Endodermal cell (in vitro differentiated cells): ENCODE measurements at regions not wholly inside any gene's neighbourhood (a gene's known extent, or its start where the extent isn't known, plus 50 kb on each side); places are given as distances from the start of the nearest gene placed in this dataset.

Source experiments
- DNase-seq: peaks from one replicate; pipeline ENCODE4 v3.0.0-alpha.2; 2017
- H3K27ac ChIP-seq: 2 replicates; pipeline ENCODE4 v1.5.1; 2013; ENCODE audit warnings: mild to moderate bottlenecking, low read depth, low read length, moderate library complexity
- H3K27me3 ChIP-seq: 2 replicates; pipeline ENCODE4 v1.6.1; 2013; ENCODE audit warnings: mild to moderate bottlenecking, low read length, moderate library complexity; ENCODE audit not compliant: insufficient read depth, control insufficient read depth, poor library complexity, severe bottlenecking
- H3K36me3 ChIP-seq: 2 replicates; pipeline ENCODE4 v1.7.0; 2013; ENCODE audit warnings: mild to moderate bottlenecking, low read length, moderate library complexity; ENCODE audit not compliant: control insufficient read depth, insufficient read depth
- H3K4me1 ChIP-seq: one replicate; pipeline ENCODE4 v1.7.0; 2013; ENCODE audit warnings: low read length; ENCODE audit not compliant: control insufficient read depth, insufficient read depth
- H3K4me3 ChIP-seq: 2 replicates; pipeline ENCODE4 v1.5.1; 2013; ENCODE audit warnings: mild to moderate bottlenecking, low read length, moderate library complexity
- H3K9ac ChIP-seq: 2 replicates; pipeline ENCODE4 v1.6.1; 2013; ENCODE audit warnings: mild to moderate bottlenecking, low read length, moderate library complexity; ENCODE audit not compliant: poor library complexity, severe bottlenecking; ENCODE audit errors: extremely low read depth
- H3K9me3 ChIP-seq: 2 replicates; pipeline ENCODE4 v1.6.1; 2013; ENCODE audit warnings: mild to moderate bottlenecking, low read length, moderate library complexity; ENCODE audit not compliant: control insufficient read depth
- H3K27ac Mint-ChIP-seq: 2 replicates; pipeline ENCODE4 v1.8.0; 2020; ENCODE audit warnings: mixed read lengths
- H3K27me3 Mint-ChIP-seq: 2 replicates; pipeline ENCODE4 v1.8.0; 2021; ENCODE audit warnings: mild to moderate bottlenecking, mixed read lengths; ENCODE audit not compliant: insufficient read depth
- H3K36me3 Mint-ChIP-seq: 2 replicates; pipeline ENCODE4 v1.8.0; 2020; ENCODE audit warnings: low read depth, mixed read lengths
- H3K4me1 Mint-ChIP-seq: 2 replicates; pipeline ENCODE4 v1.8.0; 2020; ENCODE audit warnings: mixed read lengths
- H3K4me3 Mint-ChIP-seq: 2 replicates; pipeline ENCODE4 v1.8.0; 2020; ENCODE audit warnings: mild to moderate bottlenecking, moderate library complexity, mixed read lengths
- H3K9me3 Mint-ChIP-seq: 2 replicates; pipeline ENCODE4 v1.8.0; 2020; ENCODE audit warnings: mild to moderate bottlenecking, mixed read lengths
- WGBS, 2 experiments: methylation state at CpG; one replicate each; pipeline versions ENCODE4 v1.1.5 to v1.1.7; 2013; ENCODE audit warnings: missing lambda C conversion rate in 2 of 2, mixed read lengths in 1 of 2; ENCODE audit not compliant: insufficient coverage in 1 of 2, insufficient read length in 1 of 2; 5-methylcytosine and 5-hydroxymethylcytosine counted together
- TF ChIP-seq, protein P1 (sequence below): fragments of 200-600 bp; sonication (generic); conservative IDR thresholded peaks from 2 replicates; pipeline ENCODE4 v1.5.0; 2021; ENCODE audit warnings: antibody characterized with exemption, mild to moderate bottlenecking

GRCh38 chr15:70423267-70423666 lies 325.6 kb upstream of the TLE3 start:
- peaks cover 7% of the 10 kb centered on the region for H3K27me3 Mint-ChIP-seq
- 78% methylated on average over 2 of the region's 2 CpGs; no CpG with 5 or more reads in 1 of the 2 experiments for WGBS, 2 experiments
- H3K27me3 ChIP-seq, result no peaks in the 10 kb centered on the region

DNA sequence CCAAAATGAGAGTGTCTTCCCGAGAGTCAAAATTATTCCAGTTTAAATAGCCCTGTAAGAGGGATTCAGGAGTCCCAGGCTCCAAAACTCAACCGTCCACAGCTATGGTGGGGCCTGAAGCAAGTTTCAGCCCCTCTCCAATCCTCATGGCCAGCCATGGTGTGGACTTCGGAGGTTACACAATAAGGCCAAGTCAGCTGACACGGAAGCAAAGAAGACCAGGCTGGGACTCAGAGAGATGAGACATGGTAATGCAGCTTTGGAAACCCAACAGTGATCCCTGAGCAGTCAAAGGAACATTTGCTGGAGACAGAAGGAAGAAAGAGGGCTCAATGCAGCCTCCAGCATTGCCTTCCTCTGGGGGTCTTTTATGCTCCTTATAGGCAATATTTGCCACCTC lies 324.6 kb upstream of the TLE3 start:
- Mint-ChIP-seq H3K4me1 (peaks cover 7% of the 10 kb centered on the region), H3K27ac (no peak overlapping the region), H3K4me3 (no peak overlapping the region), H3K27me3 (peaks cover 13% of the 10 kb centered on the region), H3K36me3 (no peaks in the 10 kb centered on the region), H3K9me3 (no peaks in the 10 kb centered on the region)
- Histone ChIP-seq H3K9ac (no peak overlapping the region), H3K4me1 (no peaks in the 10 kb centered on the region), H3K27ac (no peak overlapping the region), H3K27me3 (no peaks in the 10 kb centered on the region), H3K9me3 (no peaks in the 10 kb centered on the region), H3K4me3 (no peak overlapping the region), H3K36me3 (no peaks in the 10 kb centered on the region)
- TF ChIP-seq, protein P1, sequence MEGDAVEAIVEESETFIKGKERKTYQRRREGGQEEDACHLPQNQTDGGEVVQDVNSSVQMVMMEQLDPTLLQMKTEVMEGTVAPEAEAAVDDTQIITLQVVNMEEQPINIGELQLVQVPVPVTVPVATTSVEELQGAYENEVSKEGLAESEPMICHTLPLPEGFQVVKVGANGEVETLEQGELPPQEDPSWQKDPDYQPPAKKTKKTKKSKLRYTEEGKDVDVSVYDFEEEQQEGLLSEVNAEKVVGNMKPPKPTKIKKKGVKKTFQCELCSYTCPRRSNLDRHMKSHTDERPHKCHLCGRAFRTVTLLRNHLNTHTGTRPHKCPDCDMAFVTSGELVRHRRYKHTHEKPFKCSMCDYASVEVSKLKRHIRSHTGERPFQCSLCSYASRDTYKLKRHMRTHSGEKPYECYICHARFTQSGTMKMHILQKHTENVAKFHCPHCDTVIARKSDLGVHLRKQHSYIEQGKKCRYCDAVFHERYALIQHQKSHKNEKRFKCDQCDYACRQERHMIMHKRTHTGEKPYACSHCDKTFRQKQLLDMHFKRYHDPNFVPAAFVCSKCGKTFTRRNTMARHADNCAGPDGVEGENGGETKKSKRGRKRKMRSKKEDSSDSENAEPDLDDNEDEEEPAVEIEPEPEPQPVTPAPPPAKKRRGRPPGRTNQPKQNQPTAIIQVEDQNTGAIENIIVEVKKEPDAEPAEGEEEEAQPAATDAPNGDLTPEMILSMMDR, result no peak
- no peak for DNase-seq
- 86 to 94% methylated on average over 4 of the region's 4 CpGs for WGBS, 2 experiments

More at GRCh38 chr15:70423267-70423666, 325.6 kb upstream of the TLE3 start:
- Mint-ChIP-seq H3K27ac (no peak overlapping the region), H3K36me3 (no peaks in the 10 kb centered on the region), H3K4me3 (no peak overlapping the region), H3K9me3 (peaks cover 3% of the 10 kb centered on the region), H3K4me1 (peaks cover 7% of the 10 kb centered on the region)
- no peak overlapping the region for H3K27ac ChIP-seq
- DNase-seq, result no peak
- no peaks in the 10 kb centered on the region for H3K4me1 ChIP-seq
- H3K9me3 ChIP-seq, result peaks cover 4% of the 10 kb centered on the region
- H3K4me3 ChIP-seq, result no peak overlapping the region
- H3K9ac ChIP-seq, result no peak overlapping the region
- TF ChIP-seq, protein P1, result no peak
- no peaks in the 10 kb centered on the region for H3K36me3 ChIP-seq

GRCh38 chr15:70420948-70421482 lies 323.3 kb upstream of the TLE3 start:
- no peak overlapping the region for H3K9ac ChIP-seq
- no peaks in the 10 kb centered on the region for H3K4me1 ChIP-seq
- Mint-ChIP-seq H3K27me3 (peaks cover 17% of the 10 kb centered on the region), H3K9me3 (no peaks in the 10 kb centered on the region), H3K27ac (no peak overlapping the region), H3K4me1 (peaks cover 7% of the 10 kb centered on the region), H3K4me3 (no peak overlapping the region), H3K36me3 (no peaks in the 10 kb centered on the region)
- WGBS, 2 experiments, result 91 to 94% methylated on average over 4 to 5 of the region's 5 CpGs
- TF ChIP-seq, protein P1, result no peak
- no peaks in the 10 kb centered on the region for H3K27me3 ChIP-seq
- no peak overlapping the region for H3K4me3 ChIP-seq
- DNase-seq, result no peak
- no peaks in the 10 kb centered on the region for H3K36me3 ChIP-seq
- H3K9me3 ChIP-seq, result no peaks in the 10 kb centered on the region
- no peak overlapping the region for H3K27ac ChIP-seq
